Hepatocyte (in vitro differentiated cells): ENCODE measurements at regions not wholly inside any gene's neighbourhood (a gene's known extent, or its start where the extent isn't known, plus 50 kb on each side); places are given as distances from the start of the nearest gene placed in this dataset.

Experiments used
- DNase-seq: peaks from one replicate; pipeline ENCODE4 v3.0.0-alpha.2; 2016; ENCODE audit warnings: low spot score
- H2AFZ ChIP-seq: fragments of 200-600 bp; sonication (generic); 2 replicates; pipeline ENCODE4 v1.6.0; 2016; ENCODE audit warnings: antibody characterized with exemption, mild to moderate bottlenecking
- H3K27ac ChIP-seq: fragments of 200-600 bp; sonication (generic); 2 replicates; pipeline ENCODE4 v1.5.1; 2016; ENCODE audit warnings: mild to moderate bottlenecking
- H3K27me3 ChIP-seq: fragments of 200-600 bp; sonication (generic); 2 replicates; pipeline ENCODE4 v1.6.1; 2016
- H3K36me3 ChIP-seq: fragments of 200-600 bp; sonication (generic); replicated peaks from 2 replicates; pipeline ENCODE4 v1.5.1; 2016; ENCODE audit warnings: low read depth; ENCODE audit not compliant: insufficient read depth
- H3K4me1 ChIP-seq: fragments of 200-600 bp; sonication (generic); 2 replicates; pipeline ENCODE4 v1.5.1; 2016; ENCODE audit warnings: mild to moderate bottlenecking, moderate library complexity; ENCODE audit not compliant: insufficient read depth
- H3K4me2 ChIP-seq: fragments of 200-600 bp; sonication (generic); 2 replicates; pipeline ENCODE4 v1.6.0; 2016
- H3K4me3 ChIP-seq: fragments of 200-600 bp; sonication (generic); 2 replicates; pipeline ENCODE4 v1.5.1; 2016; ENCODE audit warnings: mild to moderate bottlenecking
- H3K79me2 ChIP-seq: fragments of 200-600 bp; sonication (generic); 2 replicates; pipeline ENCODE4 v1.6.0; 2017; ENCODE audit warnings: mild to moderate bottlenecking
- H3K9me2 ChIP-seq: fragments of 200-600 bp; sonication (generic); replicated peaks from 2 replicates; pipeline ENCODE4 v1.6.0; 2017; ENCODE audit warnings: mild to moderate bottlenecking; ENCODE audit not compliant: insufficient read depth
- H3K9me3 ChIP-seq: fragments of 200-600 bp; sonication (generic); 2 replicates; pipeline ENCODE4 v1.5.1; 2016; ENCODE audit warnings: low read depth, mild to moderate bottlenecking
- H4K20me1 ChIP-seq: fragments of 200-600 bp; sonication (generic); 2 replicates; pipeline ENCODE4 v1.6.0; 2016; ENCODE audit warnings: mild to moderate bottlenecking; ENCODE audit not compliant: insufficient read depth, poor library complexity, severe bottlenecking
- CTCF ChIP-seq: fragments of 200-600 bp; sonication (generic); IDR thresholded peaks from 2 replicates; pipeline ENCODE4 v1.5.1; 2016; ENCODE audit warnings: antibody characterized with exemption, mild to moderate bottlenecking; ENCODE audit not compliant: poor library complexity
- EZH2 ChIP-seq: fragments of 200-600 bp; sonication (generic); IDR thresholded peaks from 2 replicates; pipeline ENCODE4 v1.6.1; 2016; ENCODE audit warnings: antibody characterized with exemption, mild to moderate bottlenecking, borderline replicate concordance
- EZH2phosphoT487 ChIP-seq: fragments of 200-600 bp; sonication (generic); IDR thresholded peaks from one replicate; pipeline ENCODE4 v1.6.1; 2018; ENCODE audit warnings: antibody characterized with exemption, mild to moderate bottlenecking, low read depth, moderate library complexity; ENCODE audit not compliant: unreplicated experiment, severe bottlenecking
- WGBS: methylation state at CpG from one replicate; pipeline ENCODE4 v1.1.6; 2016; ENCODE audit warnings: low lambda C conversion rate; ENCODE audit errors: missing lambda C conversion rate; 5-methylcytosine and 5-hydroxymethylcytosine counted together

GRCh38 chr4:137601934-137602333 is 69.6 kb upstream of the PCDH18 start:
- peak; percentile 26 for DNase-seq
- Histone ChIP-seq H3K27ac (peak overlapping the region; percentile 5), H3K79me2 (no peaks in the 10 kb centered on the region), H2AFZ (no peak overlapping the region), H3K4me1 (peaks cover 5% of the 10 kb centered on the region), H4K20me1 (no peaks in the 10 kb centered on the region), H3K4me2 (peak overlapping the region; percentile 7), H3K4me3 (no peak overlapping the region), H3K9me2 (no peaks in the 10 kb centered on the region), H3K9me3 (no peaks in the 10 kb centered on the region), H3K27me3 (no peaks in the 10 kb centered on the region), H3K36me3 (no peaks in the 10 kb centered on the region)
- no peak for TF ChIP-seq EZH2
- no peak for TF ChIP-seq CTCF
- no peak for TF ChIP-seq EZH2phosphoT487
- WGBS: 23% methylated on average over 1 of the region's 1 CpG

- TF ChIP-seq EZH2 (no peak), CTCF (no peak), EZH2phosphoT487 (no peak)
- Histone ChIP-seq H3K27ac (no peak overlapping the region), H4K20me1 (no peaks in the 10 kb centered on the region), H3K4me1 (peaks cover 5% of the 10 kb centered on the region), H3K36me3 (no peaks in the 10 kb centered on the region), H3K4me3 (no peak overlapping the region), H3K9me3 (no peaks in the 10 kb centered on the region), H3K27me3 (no peaks in the 10 kb centered on the region), H3K9me2 (no peaks in the 10 kb centered on the region), H3K4me2 (no peak overlapping the region), H2AFZ (no peak overlapping the region), H3K79me2 (no peaks in the 10 kb centered on the region)
- DNase-seq: no peak
- WGBS: 63% methylated on average over 1 of the region's 1 CpG
Observed at GRCh38 chr4:137599734-137600133, 67.4 kb upstream of the PCDH18 start.

DNA sequence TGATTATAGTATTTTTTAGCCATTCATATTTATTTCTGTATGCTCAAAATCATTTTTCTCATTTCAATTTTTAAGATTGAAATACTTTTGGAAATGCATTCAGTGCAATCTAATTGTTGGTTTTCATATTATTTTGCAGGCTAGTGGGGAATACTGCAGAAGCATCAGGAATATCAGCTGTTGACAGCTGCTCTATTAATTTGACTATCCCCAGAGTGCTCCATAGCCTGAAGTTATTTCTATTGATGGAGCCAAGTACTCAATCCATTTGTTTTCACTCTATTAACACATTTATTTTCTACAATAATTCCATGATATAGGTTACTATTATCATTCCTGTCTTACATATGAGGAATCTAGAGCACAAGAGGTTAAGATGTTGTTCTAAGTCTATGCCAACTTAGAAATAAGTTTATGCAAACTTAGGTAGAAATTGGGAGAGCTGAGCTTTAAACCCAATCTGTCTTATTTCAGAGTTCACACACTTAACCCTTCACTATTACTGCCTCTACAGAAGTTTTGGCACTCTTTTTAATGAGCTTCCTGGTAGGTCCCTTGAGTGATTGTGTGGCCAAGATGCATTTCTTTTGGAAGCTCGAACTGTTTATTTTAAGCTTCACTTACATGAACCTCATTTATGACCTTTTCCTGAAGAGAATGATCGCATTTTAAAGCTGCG is 65.6 kb upstream of the PCDH18 start:
- Histone ChIP-seq H3K9me2 (no peaks in the 10 kb centered on the region), H3K4me2 (no peak overlapping the region), H3K36me3 (no peaks in the 10 kb centered on the region), H3K27ac (no peak overlapping the region), H4K20me1 (no peaks in the 10 kb centered on the region), H3K27me3 (no peaks in the 10 kb centered on the region), H2AFZ (no peak overlapping the region), H3K79me2 (no peaks in the 10 kb centered on the region), H3K4me1 (peaks cover 5% of the 10 kb centered on the region), H3K9me3 (no peaks in the 10 kb centered on the region), H3K4me3 (no peak overlapping the region)
- no peak for TF ChIP-seq CTCF
- no peak for TF ChIP-seq EZH2
- TF ChIP-seq EZH2phosphoT487: no peak
- DNase-seq: no peak
- WGBS: 52% methylated on average over 3 of the region's 3 CpGs

DNA sequence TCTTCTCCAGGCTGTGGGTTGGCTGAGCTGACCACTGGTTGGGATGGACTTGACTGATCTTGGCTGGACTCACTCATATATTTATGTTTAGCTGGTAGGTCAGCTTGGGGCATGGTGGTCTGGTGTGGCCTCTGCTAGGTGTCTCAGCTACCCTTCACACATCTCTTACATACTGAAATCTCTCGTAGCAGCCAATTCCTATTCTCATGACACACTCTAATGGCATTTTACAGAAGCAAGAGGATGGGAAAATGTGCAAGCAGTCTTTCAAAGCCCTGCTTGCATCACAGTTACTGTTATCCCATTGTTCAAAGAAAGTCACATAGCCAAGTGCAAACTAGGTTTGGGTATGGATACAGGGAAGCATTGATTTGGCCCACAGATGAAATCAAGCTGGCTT is 55.5 kb upstream of the PCDH18 start:
- H3K36me3 ChIP-seq: no peaks in the 10 kb centered on the region
- TF ChIP-seq EZH2 (no peak), EZH2phosphoT487 (no peak), CTCF (no peak)
- WGBS: 75% methylated on average over 1 of the region's 1 CpG

More for the DNA sequence above, 55.5 kb upstream of the PCDH18 start:
- H3K27me3 ChIP-seq: no peaks in the 10 kb centered on the region
- no peak overlapping the region for H3K4me3 ChIP-seq
- no peak overlapping the region for H3K27ac ChIP-seq
- H3K9me2 ChIP-seq: no peaks in the 10 kb centered on the region
- H3K4me1 ChIP-seq: no peaks in the 10 kb centered on the region
- DNase-seq: no peak
- H3K9me3 ChIP-seq: no peaks in the 10 kb centered on the region
- no peak overlapping the region for H3K4me2 ChIP-seq
- no peaks in the 10 kb centered on the region for H4K20me1 ChIP-seq
- no peak overlapping the region for H2AFZ ChIP-seq
- no peaks in the 10 kb centered on the region for H3K79me2 ChIP-seq
